CD4-positive, alpha-beta T cell treated with Interleukin-17A for 4 hours (primary cell): ENCODE measurements at regions not wholly inside any gene's neighbourhood (a gene's known extent, or its start where the extent isn't known, plus 50 kb on each side); places are given as distances from the start of the nearest gene placed in this dataset.
"Not testable (repeated sequence)": the region's sequence is repeated elsewhere in the genome, so short reads cannot be mapped to it uniquely, and the experiment has no call there.

Source experiments
- DNase-seq: peaks from one replicate; pipeline ENCODE4 v3.0.0-alpha.2; 2020; ENCODE audit warnings: mixed read lengths

GRCh38 chr6:154638369-154638768 lies 94.8 kb upstream of the SCAF8 start:
- no peak for DNase-seq

DNA sequence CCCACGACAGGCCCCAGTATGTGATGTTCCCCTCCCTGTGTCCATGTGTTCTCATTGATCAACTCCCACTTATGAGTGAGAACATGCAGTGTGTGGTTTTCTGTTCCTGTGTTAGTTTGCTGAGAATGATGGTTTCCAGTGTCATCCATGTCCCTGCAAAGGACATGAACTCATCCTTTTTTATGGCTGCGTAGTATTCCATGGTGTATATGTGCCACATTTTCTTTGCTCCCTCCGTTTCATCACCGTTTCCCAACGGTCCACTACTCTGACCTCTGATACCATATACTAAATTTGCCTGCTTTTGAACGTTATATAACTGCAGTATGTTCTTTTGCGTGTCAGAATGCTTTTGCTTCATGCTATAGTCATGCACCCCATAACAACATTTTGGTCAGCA lies 94.0 kb upstream of the SCAF8 start:
- DNase-seq = not testable (repeated sequence)

DNA sequence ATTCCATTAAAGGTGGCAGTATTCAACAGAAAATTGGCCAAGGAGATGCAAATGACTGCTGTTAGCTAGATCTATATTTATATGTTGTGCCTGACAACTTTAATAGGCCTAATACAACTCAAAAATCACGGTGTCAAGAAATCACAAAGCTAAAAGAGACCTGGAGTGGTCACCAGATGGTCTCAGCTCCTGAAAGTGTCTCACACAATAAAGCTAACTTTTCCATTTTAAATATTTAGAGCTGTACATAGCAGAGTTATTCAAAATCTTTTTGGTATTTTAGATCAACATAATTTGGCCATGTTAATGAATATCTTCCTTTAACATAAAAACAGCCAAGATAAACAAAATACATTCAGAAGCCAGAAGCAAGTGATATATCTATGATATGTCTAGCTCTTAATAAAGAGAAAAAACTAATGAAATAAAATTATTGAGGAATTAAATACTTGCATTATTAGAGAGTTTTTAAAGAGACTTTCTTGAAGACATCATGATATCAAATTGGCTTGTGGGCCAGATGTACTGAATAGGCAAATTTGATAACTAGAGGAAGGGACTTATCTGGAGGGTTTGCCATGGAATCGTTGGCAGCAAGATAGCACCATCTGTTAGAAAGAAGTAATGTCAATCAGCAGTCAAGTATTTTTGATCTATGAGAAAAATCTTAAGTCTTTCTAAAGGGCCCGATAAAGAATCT lies 84.9 kb upstream of the SCAF8 start:
- no peak for DNase-seq

GRCh38 chr6:154648888-154649205 lies 84.4 kb upstream of the SCAF8 start:
- no peak for DNase-seq

GRCh38 chr6:154649721-154650120 lies 83.5 kb upstream of the SCAF8 start:
- DNase-seq = no peak

DNA sequence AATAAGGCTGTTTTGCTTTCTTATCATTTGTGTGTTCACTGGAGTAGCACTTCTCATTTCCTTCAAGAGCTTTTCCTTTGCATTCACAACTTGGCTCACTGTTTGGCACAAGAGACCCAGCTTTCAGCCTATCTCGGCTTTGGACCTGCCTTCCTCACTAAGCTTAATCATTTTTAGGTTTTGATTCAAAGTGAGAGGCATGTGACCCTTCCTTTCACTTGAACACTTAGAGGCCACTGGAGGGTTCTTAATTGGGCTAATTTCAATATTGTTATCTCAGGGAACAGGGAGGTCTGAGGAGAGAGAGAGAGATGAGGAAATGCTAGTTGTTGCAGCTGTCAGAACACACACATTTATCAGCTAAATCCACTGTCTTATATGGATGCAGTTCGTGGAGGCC lies 82.9 kb upstream of the SCAF8 start:
- no peak for DNase-seq

DNA sequence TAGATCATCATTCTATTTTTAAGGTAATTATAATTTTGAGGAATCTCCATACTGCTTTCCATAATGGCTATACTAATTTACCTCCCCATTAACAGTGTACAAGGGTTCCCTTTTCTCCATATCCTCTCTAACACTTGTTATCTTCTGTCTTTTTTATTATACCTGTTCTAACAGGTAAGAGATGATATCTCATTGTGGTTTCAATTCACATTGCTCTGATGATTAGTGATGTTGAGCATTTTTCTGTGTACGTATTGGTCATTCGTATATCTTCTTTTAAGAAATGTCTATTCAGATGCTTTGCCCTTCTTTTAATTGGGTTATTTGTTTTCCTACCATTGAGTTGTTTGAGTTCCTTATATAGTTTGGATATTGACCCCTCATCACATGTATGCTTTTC lies 81.6 kb upstream of the SCAF8 start:
- no peak for DNase-seq

GRCh38 chr6:154653385-154653784 lies 79.8 kb upstream of the SCAF8 start:
- DNase-seq = no peak

- no peak for DNase-seq
Observed at GRCh38 chr6:154653853-154654252, 79.4 kb upstream of the SCAF8 start.

DNA sequence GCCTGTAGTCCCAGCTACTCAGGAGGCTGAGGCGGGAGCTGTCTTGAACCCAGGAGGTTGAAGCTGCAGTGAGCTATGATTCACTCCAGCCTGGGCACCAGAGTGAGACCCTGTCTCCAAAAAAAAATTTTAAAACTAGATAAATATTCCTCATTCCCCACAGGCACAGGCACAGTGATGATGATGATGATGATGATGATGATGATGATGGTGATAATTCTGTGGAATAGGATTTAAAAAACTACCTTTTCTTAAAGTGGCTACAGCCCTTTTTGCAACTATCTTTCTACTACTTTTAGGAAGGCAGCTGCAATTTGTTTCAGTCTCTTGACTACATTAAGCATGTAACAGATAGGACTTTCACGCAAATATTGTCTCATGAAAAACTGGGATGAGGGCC lies 76.6 kb upstream of the SCAF8 start:
- DNase-seq = no peak

- no peak for DNase-seq
Observed at GRCh38 chr6:154661768-154662167, 71.4 kb upstream of the SCAF8 start.

DNA sequence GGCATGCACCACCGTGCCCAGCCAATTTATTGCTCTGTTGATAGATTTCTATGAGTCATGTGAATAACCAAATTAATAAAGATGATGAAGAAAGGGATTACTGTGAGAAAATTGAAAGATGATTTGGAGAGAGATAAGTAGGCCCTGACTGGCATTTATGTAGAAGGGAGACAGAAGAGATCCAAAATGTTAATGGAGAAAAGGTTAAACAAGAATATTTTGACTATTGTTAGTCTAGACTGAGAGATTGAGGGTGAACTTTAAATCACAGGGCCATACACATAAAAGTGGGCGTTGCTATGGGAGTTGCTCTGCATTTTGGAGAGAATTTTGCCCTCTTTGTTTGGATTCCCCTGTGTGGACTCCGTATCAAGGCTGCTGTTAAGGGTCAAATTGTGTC lies 68.9 kb upstream of the SCAF8 start:
- DNase-seq = no peak

- no peak for DNase-seq
Observed at GRCh38 chr6:154668156-154668555, 65.1 kb upstream of the SCAF8 start.

DNA sequence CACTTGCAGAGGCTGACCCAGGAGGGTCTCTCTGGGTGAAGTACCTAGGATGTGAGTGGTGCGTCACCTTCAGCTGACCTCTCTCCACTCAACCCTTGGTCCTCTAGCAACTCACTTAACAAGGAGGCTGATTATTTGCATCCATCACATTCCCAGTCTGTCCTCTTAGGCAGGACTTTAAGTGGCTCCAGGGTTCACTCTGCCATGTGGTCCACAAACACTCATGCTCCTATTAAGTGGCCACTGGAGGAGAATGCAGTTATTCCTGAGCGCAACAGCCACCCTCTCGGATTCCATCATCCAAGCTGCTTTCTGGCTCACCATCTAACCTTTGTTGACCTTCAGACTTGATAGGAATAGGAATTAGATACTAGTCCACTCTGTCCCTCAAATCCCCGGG lies 61.1 kb upstream of the SCAF8 start:
- DNase-seq = no peak

DNA sequence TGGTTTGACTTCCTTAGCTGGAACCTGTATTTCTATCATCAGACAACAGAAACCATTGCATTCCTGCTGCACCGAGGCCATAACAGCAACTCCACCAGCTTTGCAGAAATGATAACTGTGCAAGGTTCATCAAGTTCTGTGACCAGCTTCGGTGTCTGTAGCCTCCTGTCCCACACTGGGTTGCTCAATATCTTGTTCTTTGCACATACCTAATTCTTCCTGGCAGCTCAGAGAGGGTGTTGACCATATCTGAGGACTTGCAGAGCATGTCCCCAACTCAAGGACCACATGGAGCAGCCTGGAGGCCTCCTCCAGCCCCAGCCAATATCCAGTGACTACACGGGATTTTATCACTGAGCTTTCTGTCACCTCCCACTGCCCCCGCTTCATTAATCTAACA lies 59.3 kb upstream of the SCAF8 start:
- no peak for DNase-seq

- peak; percentile 90 for DNase-seq
Observed at GRCh38 chr6:154675602-154676088, 57.6 kb upstream of the SCAF8 start.

GRCh38 chr6:154682633-154683125 lies 50.5 kb upstream of the SCAF8 start:
- no peak for DNase-seq
